NT2/D1 (cell line): ENCODE measurements at regions not wholly inside any gene's neighbourhood (a gene's known extent, or its start where the extent isn't known, plus 50 kb on each side); places are given as distances from the start of the nearest gene placed in this dataset.

Experiments
- DNase-seq: peaks from one replicate; pipeline ENCODE4 v3.0.0-alpha.2; 2011; ENCODE audit warnings: low read depth, low spot score
- H3K27me3 ChIP-seq: 2 replicates; pipeline ENCODE4 v1.6.0; 2011; ENCODE audit warnings: mild to moderate bottlenecking; ENCODE audit not compliant: insufficient read length, insufficient read depth
- H3K36me3 ChIP-seq: 2 replicates; pipeline ENCODE4 v1.6.1; 2011; ENCODE audit warnings: mild to moderate bottlenecking, low read length, mixed read lengths; ENCODE audit not compliant: insufficient read depth, insufficient read length
- H3K4me1 ChIP-seq: 2 replicates; pipeline ENCODE4 v1.5.1; 2011; ENCODE audit not compliant: insufficient read depth, insufficient read length
- H3K4me3 ChIP-seq: 2 replicates; pipeline ENCODE4 v1.5.1; 2011; ENCODE audit warnings: low read depth; ENCODE audit not compliant: insufficient read length
- H3K9ac ChIP-seq: 2 replicates; pipeline ENCODE4 v1.6.0; 2011; ENCODE audit warnings: low read depth; ENCODE audit not compliant: insufficient read length
- H3K9me3 ChIP-seq: 2 replicates; pipeline ENCODE4 v1.5.1; 2011; ENCODE audit warnings: mild to moderate bottlenecking, low read length; ENCODE audit not compliant: insufficient read depth
- SUZ12 ChIP-seq: IDR thresholded peaks from 2 replicates; pipeline ENCODE4 v1.6.1; 2011; ENCODE audit not compliant: insufficient read length, insufficient read depth; ENCODE audit errors: extremely low read depth
- YY1 ChIP-seq: IDR thresholded peaks from 2 replicates; pipeline ENCODE4 v1.6.1; 2011; ENCODE audit not compliant: insufficient read length, insufficient read depth
- ZNF274 ChIP-seq: IDR thresholded peaks from 2 replicates; pipeline ENCODE4 v1.6.1; 2011; ENCODE audit warnings: mild to moderate bottlenecking, low read depth, low read length

GRCh38 chr5:92715946-92716520 lies 865.0 kb downstream of the NR2F1-AS1 start:
- H3K9me3 ChIP-seq, result no peaks in the 10 kb centered on the region
- H3K4me3 ChIP-seq, result no peak overlapping the region
- H3K9ac ChIP-seq, result no peak overlapping the region
- DNase-seq, result no peak
- TF ChIP-seq YY1, result no peak
- TF ChIP-seq SUZ12, result no peak
- no peak for TF ChIP-seq ZNF274
- H3K36me3 ChIP-seq, result no peaks in the 10 kb centered on the region
- H3K4me1 ChIP-seq, result no peaks in the 10 kb centered on the region
- no peaks in the 10 kb centered on the region for H3K27me3 ChIP-seq

- DNase-seq, result no peak
- no peaks in the 10 kb centered on the region for H3K4me1 ChIP-seq
- no peaks in the 10 kb centered on the region for H3K9me3 ChIP-seq
- no peak overlapping the region for H3K9ac ChIP-seq
- TF ChIP-seq SUZ12 (no peak), ZNF274 (no peak), YY1 (no peak)
- no peak overlapping the region for H3K4me3 ChIP-seq
- no peaks in the 10 kb centered on the region for H3K36me3 ChIP-seq
- no peaks in the 10 kb centered on the region for H3K27me3 ChIP-seq
Observed at GRCh38 chr5:92713826-92714225, 867.2 kb downstream of the NR2F1-AS1 start.

DNA sequence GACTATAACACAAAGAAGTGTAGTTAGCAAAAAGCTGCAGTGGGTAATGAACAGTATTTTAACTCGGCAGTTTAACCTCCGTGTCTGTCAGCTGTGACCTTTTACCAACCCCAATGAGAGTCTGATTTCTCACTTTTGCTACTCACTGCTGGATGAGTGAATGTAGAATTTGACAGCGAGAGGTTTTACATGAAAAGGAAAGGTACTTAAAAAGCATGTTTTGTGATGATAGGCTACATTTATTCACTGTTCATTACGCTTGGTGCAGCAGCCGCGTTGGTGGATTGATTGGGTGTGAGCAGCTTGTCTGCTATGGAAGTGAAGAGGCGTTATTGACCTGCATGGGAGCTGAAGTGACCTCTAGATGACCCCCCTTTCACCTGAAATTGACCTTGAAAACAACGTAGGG lies 867.7 kb downstream of the NR2F1-AS1 start:
- Histone ChIP-seq H3K27me3 (no peaks in the 10 kb centered on the region), H3K4me1 (no peaks in the 10 kb centered on the region), H3K9me3 (no peaks in the 10 kb centered on the region), H3K4me3 (no peak overlapping the region), H3K9ac (no peak overlapping the region), H3K36me3 (no peaks in the 10 kb centered on the region)
- TF ChIP-seq YY1 (no peak), SUZ12 (no peak), ZNF274 (no peak)
- DNase-seq, result no peak

DNA sequence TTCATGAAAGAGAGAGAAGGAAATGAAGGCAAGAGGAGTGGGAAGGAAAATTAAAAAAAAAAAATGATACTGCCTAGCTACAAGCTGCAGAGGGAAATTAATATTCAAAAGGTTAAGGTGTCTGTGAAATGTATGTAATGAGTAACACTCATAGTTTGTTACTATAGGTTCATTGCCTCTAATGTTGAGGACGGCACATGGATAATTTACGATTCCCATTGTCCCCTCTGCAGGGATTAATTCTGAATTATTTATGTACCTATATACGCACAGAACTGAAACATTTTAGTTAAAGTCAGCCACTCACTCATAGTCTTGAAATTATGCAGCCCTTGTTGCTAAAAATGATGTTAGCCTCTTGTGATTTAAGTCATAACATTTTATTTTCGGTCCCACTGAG lies 869.1 kb downstream of the NR2F1-AS1 start:
- TF ChIP-seq SUZ12 (no peak), YY1 (no peak), ZNF274 (no peak)
- Histone ChIP-seq H3K27me3 (no peaks in the 10 kb centered on the region), H3K36me3 (no peaks in the 10 kb centered on the region), H3K9ac (no peak overlapping the region), H3K4me3 (no peak overlapping the region), H3K4me1 (no peaks in the 10 kb centered on the region), H3K9me3 (no peaks in the 10 kb centered on the region)
- no peak for DNase-seq

DNA sequence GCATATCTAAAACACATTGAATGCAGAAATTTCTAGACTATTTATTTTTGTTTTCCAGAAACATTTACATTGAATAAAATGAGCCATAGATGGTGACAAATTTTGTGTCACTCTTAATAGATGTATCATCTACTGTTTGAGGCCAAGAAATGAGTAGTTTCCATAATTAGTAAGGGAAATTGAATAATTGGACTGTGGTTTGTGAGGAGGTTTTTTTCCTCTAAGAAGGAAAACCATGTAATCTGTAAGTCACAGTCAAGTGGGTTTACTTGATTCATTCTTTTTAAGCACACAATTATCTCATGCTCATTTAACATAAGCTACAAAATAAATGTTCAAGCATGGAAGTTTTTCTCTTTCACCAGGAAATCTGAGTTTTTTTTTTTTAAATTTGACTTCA lies 876.4 kb downstream of the NR2F1-AS1 start:
- TF ChIP-seq SUZ12 (no peak), ZNF274 (no peak), YY1 (no peak)
- no peak for DNase-seq

GRCh38 chr5:92703976-92704375 lies 877.0 kb downstream of the NR2F1-AS1 start:
- no peak for DNase-seq
- no peaks in the 10 kb centered on the region for H3K9me3 ChIP-seq
- no peak overlapping the region for H3K4me3 ChIP-seq
- no peak overlapping the region for H3K9ac ChIP-seq
- TF ChIP-seq ZNF274, result no peak
- no peak for TF ChIP-seq SUZ12
- no peak for TF ChIP-seq YY1
- H3K36me3 ChIP-seq, result no peaks in the 10 kb centered on the region
- no peaks in the 10 kb centered on the region for H3K27me3 ChIP-seq
- no peaks in the 10 kb centered on the region for H3K4me1 ChIP-seq

More for the DNA sequence above, 876.4 kb downstream of the NR2F1-AS1 start:
- Histone ChIP-seq H3K4me1 (no peaks in the 10 kb centered on the region), H3K4me3 (no peak overlapping the region), H3K9me3 (no peaks in the 10 kb centered on the region), H3K36me3 (no peaks in the 10 kb centered on the region), H3K27me3 (no peaks in the 10 kb centered on the region), H3K9ac (no peak overlapping the region)

GRCh38 chr5:92695123-92696003 lies 885.7 kb downstream of the NR2F1-AS1 start:
- Histone ChIP-seq H3K4me1 (no peaks in the 10 kb centered on the region), H3K9me3 (no peaks in the 10 kb centered on the region), H3K9ac (no peak overlapping the region), H3K4me3 (no peak overlapping the region), H3K36me3 (no peaks in the 10 kb centered on the region), H3K27me3 (no peaks in the 10 kb centered on the region)
- DNase-seq, result no peak
- TF ChIP-seq YY1 (no peak), ZNF274 (no peak), SUZ12 (no peak)
